ENCODE measurements at regions not wholly inside any gene's neighbourhood (a gene's known extent, or its start where the extent isn't known, plus 50 kb on each side); places are given as distances from the start of the nearest gene placed in this dataset.
"Not testable (repeated sequence)": the region's sequence is repeated elsewhere in the genome, so short reads cannot be mapped to it uniquely, and the experiment has no call there.

GRCh38 chr9:118674942-118675341, 694.3 kb downstream of the BRINP1 start:
- DNase-seq (ENCODE audit: low read depth) = no peak
- no peak overlapping the region for H3K4me3 ChIP-seq (ENCODE audit: low read depth, low read length)
- TF ChIP-seq, protein P1, sequence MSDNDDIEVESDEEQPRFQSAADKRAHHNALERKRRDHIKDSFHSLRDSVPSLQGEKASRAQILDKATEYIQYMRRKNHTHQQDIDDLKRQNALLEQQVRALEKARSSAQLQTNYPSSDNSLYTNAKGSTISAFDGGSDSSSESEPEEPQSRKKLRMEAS (IDR thresholded peaks at IDR 0.05; ENCODE audit: low read depth, low read length) = no peak
- TF ChIP-seq, protein P2, sequence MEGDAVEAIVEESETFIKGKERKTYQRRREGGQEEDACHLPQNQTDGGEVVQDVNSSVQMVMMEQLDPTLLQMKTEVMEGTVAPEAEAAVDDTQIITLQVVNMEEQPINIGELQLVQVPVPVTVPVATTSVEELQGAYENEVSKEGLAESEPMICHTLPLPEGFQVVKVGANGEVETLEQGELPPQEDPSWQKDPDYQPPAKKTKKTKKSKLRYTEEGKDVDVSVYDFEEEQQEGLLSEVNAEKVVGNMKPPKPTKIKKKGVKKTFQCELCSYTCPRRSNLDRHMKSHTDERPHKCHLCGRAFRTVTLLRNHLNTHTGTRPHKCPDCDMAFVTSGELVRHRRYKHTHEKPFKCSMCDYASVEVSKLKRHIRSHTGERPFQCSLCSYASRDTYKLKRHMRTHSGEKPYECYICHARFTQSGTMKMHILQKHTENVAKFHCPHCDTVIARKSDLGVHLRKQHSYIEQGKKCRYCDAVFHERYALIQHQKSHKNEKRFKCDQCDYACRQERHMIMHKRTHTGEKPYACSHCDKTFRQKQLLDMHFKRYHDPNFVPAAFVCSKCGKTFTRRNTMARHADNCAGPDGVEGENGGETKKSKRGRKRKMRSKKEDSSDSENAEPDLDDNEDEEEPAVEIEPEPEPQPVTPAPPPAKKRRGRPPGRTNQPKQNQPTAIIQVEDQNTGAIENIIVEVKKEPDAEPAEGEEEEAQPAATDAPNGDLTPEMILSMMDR (IDR thresholded peaks at IDR 0.05; ENCODE audit: low read depth, low read length) = no peak
- no peak for TF ChIP-seq MYC (IDR thresholded peaks at IDR 0.05; ENCODE audit: low read depth, low read length)
- no peak for TF ChIP-seq POLR2A (IDR thresholded peaks at IDR 0.05; ENCODE audit: extremely low read depth, insufficient read length)

- H3K4me3 ChIP-seq (ENCODE audit: low read depth, low read length); DNase-seq (ENCODE audit: low read depth): not testable (repeated sequence)
Observed at GRCh38 chr9:118677936-118678653, 691.1 kb downstream of the BRINP1 start.

DNA sequence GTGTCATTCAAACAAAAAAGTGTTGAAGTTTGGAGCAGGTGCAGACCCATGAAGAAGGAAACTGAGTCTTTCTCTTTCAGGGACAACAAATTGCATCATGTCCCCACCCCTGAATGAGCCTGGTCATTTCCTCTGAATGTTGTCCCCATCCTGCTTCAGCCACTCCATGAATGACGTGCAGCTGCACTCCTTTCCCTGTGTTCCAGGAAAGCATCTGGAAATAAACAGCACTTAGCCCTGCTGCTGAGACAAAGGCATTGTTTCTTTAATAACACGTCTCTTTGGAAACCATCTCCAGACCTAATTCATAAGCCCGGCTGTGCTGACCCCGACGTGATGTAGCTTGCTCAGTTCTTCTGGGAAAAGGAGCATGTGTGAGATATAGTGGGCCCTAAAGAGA, 682.3 kb downstream of the BRINP1 start:
- no peak overlapping the region for H3K4me3 ChIP-seq (ENCODE audit: low read depth, low read length)
- TF ChIP-seq, protein P1 (IDR thresholded peaks at IDR 0.05; ENCODE audit: low read depth, low read length) = no peak
- no peak for TF ChIP-seq MYC (IDR thresholded peaks at IDR 0.05; ENCODE audit: low read depth, low read length)
- TF ChIP-seq POLR2A (IDR thresholded peaks at IDR 0.05; ENCODE audit: extremely low read depth, insufficient read length) = no peak
- TF ChIP-seq, protein P2 (IDR thresholded peaks at IDR 0.05; ENCODE audit: low read depth, low read length) = no peak
- no peak for DNase-seq (ENCODE audit: low read depth)

GRCh38 chr9:118689280-118689679, 680.0 kb downstream of the BRINP1 start:
- TF ChIP-seq, protein P2 (IDR thresholded peaks at IDR 0.05; ENCODE audit: low read depth, low read length) = no peak
- TF ChIP-seq, protein P1 (IDR thresholded peaks at IDR 0.05; ENCODE audit: low read depth, low read length) = no peak
- no peak for TF ChIP-seq POLR2A (IDR thresholded peaks at IDR 0.05; ENCODE audit: extremely low read depth, insufficient read length)

DNA sequence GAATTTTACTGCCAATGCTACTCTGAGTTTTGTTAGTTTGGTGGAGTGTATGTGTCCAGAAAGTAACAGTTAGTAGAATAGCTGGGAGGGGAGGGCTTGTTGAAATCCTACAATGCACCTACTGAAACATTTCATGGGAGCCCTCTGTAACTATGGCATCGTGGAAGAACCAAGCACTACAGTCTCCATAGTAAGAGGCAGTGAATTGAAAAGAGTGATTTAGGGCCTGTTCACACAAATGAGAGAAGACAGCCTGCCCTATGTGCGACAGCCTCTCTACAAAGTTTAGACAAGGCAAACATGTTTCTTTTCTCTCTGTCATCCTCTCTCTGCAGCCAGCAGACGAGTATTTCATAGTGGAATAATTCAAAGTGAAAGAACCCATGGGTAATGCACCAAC, 676.6 kb downstream of the BRINP1 start:
- no peak for DNase-seq (ENCODE audit: low read depth)
- TF ChIP-seq, protein P2 (IDR thresholded peaks at IDR 0.05; ENCODE audit: low read depth, low read length) = no peak
- TF ChIP-seq, protein P1 (IDR thresholded peaks at IDR 0.05; ENCODE audit: low read depth, low read length) = no peak
- TF ChIP-seq POLR2A (IDR thresholded peaks at IDR 0.05; ENCODE audit: extremely low read depth, insufficient read length) (no peak), MYC (IDR thresholded peaks at IDR 0.05; ENCODE audit: low read depth, low read length) (no peak)
- H3K4me3 ChIP-seq (ENCODE audit: low read depth, low read length) = no peak overlapping the region

More at GRCh38 chr9:118689280-118689679, 680.0 kb downstream of the BRINP1 start:
- no peak overlapping the region for H3K4me3 ChIP-seq (ENCODE audit: low read depth, low read length)
- no peak for DNase-seq (ENCODE audit: low read depth)

- no peak overlapping the region for H3K4me3 ChIP-seq (ENCODE audit: low read depth, low read length)
- peak; percentile 1 for DNase-seq (ENCODE audit: low read depth)
- TF ChIP-seq, protein P2 (IDR thresholded peaks at IDR 0.05; ENCODE audit: low read depth, low read length) = no peak
- TF ChIP-seq MYC (IDR thresholded peaks at IDR 0.05; ENCODE audit: low read depth, low read length) (no peak), POLR2A (IDR thresholded peaks at IDR 0.05; ENCODE audit: extremely low read depth, insufficient read length) (no peak)
- TF ChIP-seq, protein P1 (IDR thresholded peaks at IDR 0.05; ENCODE audit: low read depth, low read length) = no peak
Observed at GRCh38 chr9:118693645-118694044, 675.6 kb downstream of the BRINP1 start.

- not testable (repeated sequence) for DNase-seq (ENCODE audit: low read depth); H3K4me3 ChIP-seq (ENCODE audit: low read depth, low read length)
Observed at GRCh38 chr9:118695249-118695648, 674.0 kb downstream of the BRINP1 start.
